ENCODE measurements at regions not wholly inside any gene's neighbourhood (a gene's known extent, or its start where the extent isn't known, plus 50 kb on each side); places are given as distances from the start of the nearest gene placed in this dataset.

DNA sequence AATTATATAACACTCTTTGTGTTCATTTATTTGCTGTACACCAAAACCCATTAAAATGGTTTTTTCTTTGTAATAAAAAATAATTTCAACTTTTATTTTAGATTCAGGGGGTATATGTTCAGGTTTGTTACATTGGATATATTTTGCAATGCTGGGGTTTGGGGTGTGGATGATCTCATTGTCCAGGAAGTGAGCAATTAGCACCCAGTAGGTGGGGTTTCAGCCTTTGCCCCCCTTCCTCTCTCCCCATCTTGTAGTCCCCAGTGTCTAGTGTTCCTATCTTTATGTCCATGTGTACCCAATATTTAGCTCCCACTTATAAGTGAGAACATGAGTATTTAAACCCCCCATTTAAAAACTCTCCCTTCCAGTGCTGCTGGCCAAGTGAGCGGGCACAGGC is 184.6 kb downstream of the RHOU start (continued):
- TF ChIP-seq, protein P1, sequence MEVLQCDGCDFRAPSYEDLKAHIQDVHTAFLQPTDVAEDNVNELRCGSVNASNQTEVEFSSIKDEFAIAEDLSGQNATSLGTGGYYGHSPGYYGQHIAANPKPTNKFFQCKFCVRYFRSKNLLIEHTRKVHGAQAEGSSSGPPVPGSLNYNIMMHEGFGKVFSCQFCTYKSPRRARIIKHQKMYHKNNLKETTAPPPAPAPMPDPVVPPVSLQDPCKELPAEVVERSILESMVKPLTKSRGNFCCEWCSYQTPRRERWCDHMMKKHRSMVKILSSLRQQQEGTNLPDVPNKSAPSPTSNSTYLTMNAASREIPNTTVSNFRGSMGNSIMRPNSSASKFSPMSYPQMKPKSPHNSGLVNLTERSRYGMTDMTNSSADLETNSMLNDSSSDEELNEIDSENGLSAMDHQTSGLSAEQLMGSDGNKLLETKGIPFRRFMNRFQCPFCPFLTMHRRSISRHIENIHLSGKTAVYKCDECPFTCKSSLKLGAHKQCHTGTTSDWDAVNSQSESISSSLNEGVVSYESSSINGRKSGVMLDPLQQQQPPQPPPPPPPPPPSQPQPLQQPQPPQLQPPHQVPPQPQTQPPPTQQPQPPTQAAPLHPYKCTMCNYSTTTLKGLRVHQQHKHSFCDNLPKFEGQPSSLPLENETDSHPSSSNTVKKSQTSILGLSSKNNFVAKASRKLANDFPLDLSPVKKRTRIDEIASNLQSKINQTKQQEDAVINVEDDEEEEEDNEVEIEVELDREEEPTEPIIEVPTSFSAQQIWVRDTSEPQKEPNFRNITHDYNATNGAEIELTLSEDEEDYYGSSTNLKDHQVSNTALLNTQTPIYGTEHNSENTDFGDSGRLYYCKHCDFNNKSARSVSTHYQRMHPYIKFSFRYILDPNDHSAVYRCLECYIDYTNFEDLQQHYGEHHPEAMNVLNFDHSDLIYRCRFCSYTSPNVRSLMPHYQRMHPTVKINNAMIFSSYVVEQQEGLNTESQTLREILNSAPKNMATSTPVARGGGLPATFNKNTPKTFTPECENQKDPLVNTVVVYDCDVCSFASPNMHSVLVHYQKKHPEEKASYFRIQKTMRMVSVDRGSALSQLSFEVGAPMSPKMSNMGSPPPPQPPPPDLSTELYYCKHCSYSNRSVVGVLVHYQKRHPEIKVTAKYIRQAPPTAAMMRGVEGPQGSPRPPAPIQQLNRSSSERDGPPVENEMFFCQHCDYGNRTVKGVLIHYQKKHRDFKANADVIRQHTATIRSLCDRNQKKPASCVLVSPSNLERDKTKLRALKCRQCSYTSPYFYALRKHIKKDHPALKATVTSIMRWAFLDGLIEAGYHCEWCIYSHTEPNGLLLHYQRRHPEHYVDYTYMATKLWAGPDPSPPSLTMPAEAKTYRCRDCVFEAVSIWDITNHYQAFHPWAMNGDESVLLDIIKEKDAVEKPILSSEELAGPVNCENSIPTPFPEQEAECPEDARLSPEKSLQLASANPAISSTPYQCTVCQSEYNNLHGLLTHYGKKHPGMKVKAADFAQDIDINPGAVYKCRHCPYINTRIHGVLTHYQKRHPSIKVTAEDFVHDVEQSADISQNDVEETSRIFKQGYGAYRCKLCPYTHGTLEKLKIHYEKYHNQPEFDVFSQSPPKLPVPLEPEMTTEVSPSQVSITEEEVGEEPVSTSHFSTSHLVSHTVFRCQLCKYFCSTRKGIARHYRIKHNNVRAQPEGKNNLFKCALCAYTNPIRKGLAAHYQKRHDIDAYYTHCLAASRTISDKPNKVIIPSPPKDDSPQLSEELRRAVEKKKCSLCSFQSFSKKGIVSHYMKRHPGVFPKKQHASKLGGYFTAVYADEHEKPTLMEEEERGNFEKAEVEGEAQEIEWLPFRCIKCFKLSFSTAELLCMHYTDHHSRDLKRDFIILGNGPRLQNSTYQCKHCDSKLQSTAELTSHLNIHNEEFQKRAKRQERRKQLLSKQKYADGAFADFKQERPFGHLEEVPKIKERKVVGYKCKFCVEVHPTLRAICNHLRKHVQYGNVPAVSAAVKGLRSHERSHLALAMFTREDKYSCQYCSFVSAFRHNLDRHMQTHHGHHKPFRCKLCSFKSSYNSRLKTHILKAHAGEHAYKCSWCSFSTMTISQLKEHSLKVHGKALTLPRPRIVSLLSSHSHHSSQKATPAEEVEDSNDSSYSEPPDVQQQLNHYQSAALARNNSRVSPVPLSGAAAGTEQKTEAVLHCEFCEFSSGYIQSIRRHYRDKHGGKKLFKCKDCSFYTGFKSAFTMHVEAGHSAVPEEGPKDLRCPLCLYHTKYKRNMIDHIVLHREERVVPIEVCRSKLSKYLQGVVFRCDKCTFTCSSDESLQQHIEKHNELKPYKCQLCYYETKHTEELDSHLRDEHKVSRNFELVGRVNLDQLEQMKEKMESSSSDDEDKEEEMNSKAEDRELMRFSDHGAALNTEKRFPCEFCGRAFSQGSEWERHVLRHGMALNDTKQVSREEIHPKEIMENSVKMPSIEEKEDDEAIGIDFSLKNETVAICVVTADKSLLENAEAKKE (CRISPR knock-in tag; IDR thresholded peaks at IDR 0.05) = no peak
- TF ChIP-seq EZH2phosphoT487 (IDR thresholded peaks at IDR 0.05; ENCODE audit: unreplicated experiment) (no peak), EZH2 (IDR thresholded peaks at IDR 0.05; ENCODE audit: low read depth, unreplicated experiment) (no peak), POLR2AphosphoS5 (IDR thresholded peaks at IDR 0.05; ENCODE audit: low read depth) (no peak), STAT1 (IDR thresholded peaks at IDR 0.05; ENCODE audit: unreplicated experiment) (no peak), ZNF331 (CRISPR knock-in tag; IDR thresholded peaks at IDR 0.05; ENCODE audit: low read depth) (no peak), JUNB (IDR thresholded peaks at IDR 0.05; ENCODE audit: unreplicated experiment) (no peak), CREB1 (CRISPR knock-in tag; IDR thresholded peaks at IDR 0.05; ENCODE audit: low read depth) (no peak), NANOG (IDR thresholded peaks at IDR 0.05; ENCODE audit: borderline replicate concordance) (no peak), ZNF114 (CRISPR knock-in tag; IDR thresholded peaks at IDR 0.05) (no peak)
- TF ChIP-seq, protein P2, sequence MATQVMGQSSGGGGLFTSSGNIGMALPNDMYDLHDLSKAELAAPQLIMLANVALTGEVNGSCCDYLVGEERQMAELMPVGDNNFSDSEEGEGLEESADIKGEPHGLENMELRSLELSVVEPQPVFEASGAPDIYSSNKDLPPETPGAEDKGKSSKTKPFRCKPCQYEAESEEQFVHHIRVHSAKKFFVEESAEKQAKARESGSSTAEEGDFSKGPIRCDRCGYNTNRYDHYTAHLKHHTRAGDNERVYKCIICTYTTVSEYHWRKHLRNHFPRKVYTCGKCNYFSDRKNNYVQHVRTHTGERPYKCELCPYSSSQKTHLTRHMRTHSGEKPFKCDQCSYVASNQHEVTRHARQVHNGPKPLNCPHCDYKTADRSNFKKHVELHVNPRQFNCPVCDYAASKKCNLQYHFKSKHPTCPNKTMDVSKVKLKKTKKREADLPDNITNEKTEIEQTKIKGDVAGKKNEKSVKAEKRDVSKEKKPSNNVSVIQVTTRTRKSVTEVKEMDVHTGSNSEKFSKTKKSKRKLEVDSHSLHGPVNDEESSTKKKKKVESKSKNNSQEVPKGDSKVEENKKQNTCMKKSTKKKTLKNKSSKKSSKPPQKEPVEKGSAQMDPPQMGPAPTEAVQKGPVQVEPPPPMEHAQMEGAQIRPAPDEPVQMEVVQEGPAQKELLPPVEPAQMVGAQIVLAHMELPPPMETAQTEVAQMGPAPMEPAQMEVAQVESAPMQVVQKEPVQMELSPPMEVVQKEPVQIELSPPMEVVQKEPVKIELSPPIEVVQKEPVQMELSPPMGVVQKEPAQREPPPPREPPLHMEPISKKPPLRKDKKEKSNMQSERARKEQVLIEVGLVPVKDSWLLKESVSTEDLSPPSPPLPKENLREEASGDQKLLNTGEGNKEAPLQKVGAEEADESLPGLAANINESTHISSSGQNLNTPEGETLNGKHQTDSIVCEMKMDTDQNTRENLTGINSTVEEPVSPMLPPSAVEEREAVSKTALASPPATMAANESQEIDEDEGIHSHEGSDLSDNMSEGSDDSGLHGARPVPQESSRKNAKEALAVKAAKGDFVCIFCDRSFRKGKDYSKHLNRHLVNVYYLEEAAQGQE (IDR thresholded peaks at IDR 0.05; ENCODE audit: unreplicated experiment) = no peak

All from GM23338 (cell line).